ENCODE measurements at regions not wholly inside any gene's neighbourhood (a gene's known extent, or its start where the extent isn't known, plus 50 kb on each side); places are given as distances from the start of the nearest gene placed in this dataset.
A peak's percentile ranks its signal among the peaks of the same experiment; 100 is the strongest.

GRCh38 chr2:157181234-157181633, 76.3 kb upstream of the GALNT5 start:
- H3K27me3 Mint-ChIP-seq (ENCODE audit: insufficient read depth) = no peaks in the 10 kb centered on the region; the same call in 1 of the 2 replicates
- H3K4me1 Mint-ChIP-seq (ENCODE audit: low read depth) = peaks cover 74% of the 10 kb centered on the region
- H3K4me3 Mint-ChIP-seq = no peak overlapping the region
- DNase-seq = no peak
- peaks cover 10% of the 10 kb centered on the region for H3K9me3 Mint-ChIP-seq
- TF ChIP-seq CTCF (IDR thresholded peaks at IDR 0.05) = no peak
- H3K27ac Mint-ChIP-seq = peak overlapping the region; percentile 46
- peaks cover 23% of the 10 kb centered on the region for H3K36me3 Mint-ChIP-seq (ENCODE audit: low read depth)

GRCh38 chr2:157182204-157182709, 75.2 kb upstream of the GALNT5 start:
- Mint-ChIP-seq H3K27ac (peak overlapping the region; percentile 94), H3K4me1 (ENCODE audit: low read depth) (peaks cover 79% of the 10 kb centered on the region), H3K4me3 (peak overlapping the region; percentile 61), H3K36me3 (ENCODE audit: low read depth) (peaks cover 17% of the 10 kb centered on the region), H3K27me3 (ENCODE audit: insufficient read depth) (no peaks in the 10 kb centered on the region), H3K9me3 (peaks cover 10% of the 10 kb centered on the region)
- DNase-seq = no peak
- TF ChIP-seq CTCF (IDR thresholded peaks at IDR 0.05) = no peak

- H3K9me3 Mint-ChIP-seq = peaks cover 10% of the 10 kb centered on the region
- TF ChIP-seq CTCF (IDR thresholded peaks at IDR 0.05) = no peak
- DNase-seq = peak; percentile 91
- peak overlapping the region; percentile 94 for H3K27ac Mint-ChIP-seq
- peaks cover 73% of the 10 kb centered on the region for H3K4me1 Mint-ChIP-seq (ENCODE audit: low read depth)
- peaks cover 11% of the 10 kb centered on the region for H3K36me3 Mint-ChIP-seq (ENCODE audit: low read depth)
- H3K27me3 Mint-ChIP-seq (ENCODE audit: insufficient read depth) = no peaks in the 10 kb centered on the region
- H3K4me3 Mint-ChIP-seq = peak overlapping the region; percentile 61
Measured at GRCh38 chr2:157182834-157183396, 74.6 kb upstream of the GALNT5 start.

- DNase-seq = peak; percentile 46
- H3K36me3 Mint-ChIP-seq (ENCODE audit: low read depth) = peaks cover 10% of the 10 kb centered on the region
- no peak for TF ChIP-seq CTCF (IDR thresholded peaks at IDR 0.05)
- H3K27ac Mint-ChIP-seq = peak overlapping the region; percentile 64
- H3K9me3 Mint-ChIP-seq = peaks cover 10% of the 10 kb centered on the region
- H3K27me3 Mint-ChIP-seq (ENCODE audit: insufficient read depth) = no peaks in the 10 kb centered on the region
- H3K4me3 Mint-ChIP-seq = peak overlapping the region; percentile 8
- peaks cover 69% of the 10 kb centered on the region for H3K4me1 Mint-ChIP-seq (ENCODE audit: low read depth)
Measured at GRCh38 chr2:157184161-157184895, 73.2 kb upstream of the GALNT5 start.

GRCh38 chr2:157185476-157186227, 71.9 kb upstream of the GALNT5 start:
- Mint-ChIP-seq H3K4me1 (ENCODE audit: low read depth) (peaks cover 77% of the 10 kb centered on the region), H3K4me3 (no peak overlapping the region), H3K27me3 (ENCODE audit: insufficient read depth) (no peaks in the 10 kb centered on the region), H3K36me3 (ENCODE audit: low read depth) (peaks cover 10% of the 10 kb centered on the region), H3K9me3 (peaks cover 10% of the 10 kb centered on the region), H3K27ac (0 out of 2 replicates have a peak overlapping the region, but pooled peaks have one; percentile 9)
- peak; percentile 43 for TF ChIP-seq CTCF (IDR thresholded peaks at IDR 0.05)
- peak; percentile 22 for DNase-seq
